CD14-positive monocyte (primary cell): ENCODE measurements at regions not wholly inside any gene's neighbourhood (a gene's known extent, or its start where the extent isn't known, plus 50 kb on each side); places are given as distances from the start of the nearest gene placed in this dataset.

ENCODE experiments used
- DNase-seq, 3 donors: peaks; one replicate each; pipeline ENCODE4 v3.0.0-alpha.2; 2011 to 2022
- H2AFZ ChIP-seq: 2 replicates; pipeline ENCODE4 v1.6.0; 2012; ENCODE audit warnings: mild to moderate bottlenecking, low read depth, low read length, inconsistent platforms; ENCODE audit not compliant: insufficient read depth, poor library complexity, severe bottlenecking
- H3K27ac ChIP-seq, 2 donors: 1 replicate in 1 of 2; 2 replicates in 1 of 2; pipeline ENCODE4 v1.5.1; 2012 to 2013; ENCODE audit warnings: low read length in 2 of 2, control low read depth in 1 of 2, inconsistent platforms in 1 of 2, low read depth in 1 of 2, mild to moderate bottlenecking in 1 of 2
- H3K27me3 ChIP-seq, 2 donors: one replicate each; pipeline versions ENCODE4 v1.6.0 to v1.6.1; 2011 to 2013; ENCODE audit warnings: low read length in 2 of 2; ENCODE audit not compliant: control insufficient read depth in 2 of 2, insufficient read depth in 2 of 2
- H3K36me3 ChIP-seq, 2 donors: replicated peaks in 1 of 2; 1 replicate in 1 of 2; 2 replicates in 1 of 2; pipeline versions ENCODE4 v1.5.1 to v1.6.1; 2012 to 2013; ENCODE audit warnings: low read length in 2 of 2, control low read depth in 1 of 2, inconsistent platforms in 1 of 2, mild to moderate bottlenecking in 1 of 2; ENCODE audit not compliant: insufficient read depth in 2 of 2, control insufficient read depth in 1 of 2
- H3K4me1 ChIP-seq, 2 donors: 1 replicate in 1 of 2; 2 replicates in 1 of 2; pipeline versions ENCODE4 v1.5.1 to v1.6.1; 2012 to 2013; ENCODE audit warnings: low read length in 2 of 2, control low read depth in 1 of 2, inconsistent platforms in 1 of 2, mild to moderate bottlenecking in 1 of 2, moderate library complexity in 1 of 2; ENCODE audit not compliant: insufficient read depth in 2 of 2, control insufficient read depth in 1 of 2
- H3K4me2 ChIP-seq: replicated peaks from 2 replicates; pipeline ENCODE3; 2012; ENCODE audit warnings: low read length, moderate library complexity, mild to moderate bottlenecking; ENCODE audit not compliant: poor library complexity, severe bottlenecking; ENCODE audit errors: extremely low read depth
- H3K4me3 ChIP-seq, 3 experiments: fragments of 200-600 bp in 1 of 3; sonication (generic) in 1 of 3; replicated peaks in 1 of 3; 1 replicate in 2 of 3; 2 replicates in 1 of 3; pipeline ENCODE4 v1.5.1; 2011 to 2013; ENCODE audit warnings: low read length in 3 of 3, mild to moderate bottlenecking in 3 of 3, control low read depth in 2 of 3, low read depth in 2 of 3, inconsistent platforms in 1 of 3, moderate library complexity in 1 of 3
- H3K79me2 ChIP-seq: 2 replicates; pipeline ENCODE4 v1.6.0; 2012; ENCODE audit warnings: mild to moderate bottlenecking, control low read depth, inconsistent platforms, low read length, moderate library complexity; ENCODE audit not compliant: insufficient read depth
- H3K9ac ChIP-seq: 2 replicates; pipeline ENCODE4 v1.6.0; 2017; ENCODE audit warnings: low read length, mild to moderate bottlenecking; ENCODE audit not compliant: insufficient read depth, poor library complexity, severe bottlenecking
- H3K9me3 ChIP-seq, 2 donors: replicated peaks in 1 of 2; 1 replicate in 1 of 2; 2 replicates in 1 of 2; pipeline versions ENCODE4 v1.5.1 to v1.6.1; 2012 to 2013; ENCODE audit warnings: low read length in 2 of 2, control low read depth in 1 of 2; ENCODE audit not compliant: control insufficient read depth in 1 of 2, insufficient read depth in 1 of 2
- H4K20me1 ChIP-seq: 2 replicates; pipeline ENCODE4 v1.6.0; 2012; ENCODE audit warnings: mild to moderate bottlenecking, low read length, control low read depth, moderate library complexity; ENCODE audit not compliant: insufficient read depth
- H3K27ac Mint-ChIP-seq, 7 donors: one replicate each; pipeline ENCODE4 v1.8.0; 2020; ENCODE audit warnings: mild to moderate bottlenecking in 7 of 7, mixed read lengths in 7 of 7, moderate library complexity in 6 of 7, inconsistent platforms in 2 of 7
- H3K27me3 Mint-ChIP-seq, 3 donors: one replicate each; pipeline ENCODE4 v1.8.0; 2021 to 2022; ENCODE audit warnings: low read depth in 3 of 3, mild to moderate bottlenecking in 3 of 3, mixed read lengths in 3 of 3, moderate library complexity in 3 of 3, inconsistent platforms in 1 of 3
- H3K36me3 Mint-ChIP-seq, 2 donors: one replicate each; pipeline ENCODE4 v1.8.0; 2020; ENCODE audit warnings: mixed read lengths in 2 of 2, inconsistent platforms in 1 of 2, mild to moderate bottlenecking in 1 of 2
- H3K4me1 Mint-ChIP-seq: one replicate; pipeline ENCODE4 v1.8.0; 2020; ENCODE audit warnings: mild to moderate bottlenecking, mixed read lengths
- H3K4me3 Mint-ChIP-seq, 2 donors: one replicate each; pipeline ENCODE4 v1.8.0; 2020; ENCODE audit warnings: mild to moderate bottlenecking in 2 of 2, mixed read lengths in 2 of 2, moderate library complexity in 1 of 2
- H3K9me3 Mint-ChIP-seq, 7 donors: one replicate each; pipeline ENCODE4 v1.8.0; 2020 to 2022; ENCODE audit warnings: mixed read lengths in 7 of 7, mild to moderate bottlenecking in 6 of 7, moderate library complexity in 6 of 7, inconsistent platforms in 2 of 7
- WGBS: methylation state at CpG from one replicate; pipeline ENCODE4 v1.1.5; 2013; ENCODE audit warnings: missing lambda C conversion rate; ENCODE audit not compliant: insufficient coverage; 5-methylcytosine and 5-hydroxymethylcytosine counted together
- intact Hi-C, 2 donors: fragments of 100-400 bp; cut with micrococcal nuclease; formaldehyde crosslinking; loops; one replicate each; pipeline versions ENCODE4 v1.15.0 to v1.15.1; 2023
- TF ChIP-seq, protein P1 (sequence below): fragments of 200-600 bp; IDR thresholded peaks from one replicate; pipeline ENCODE4 v1.8.0; 2022; ENCODE audit warnings: antibody characterized with exemption, mild to moderate bottlenecking

DNA sequence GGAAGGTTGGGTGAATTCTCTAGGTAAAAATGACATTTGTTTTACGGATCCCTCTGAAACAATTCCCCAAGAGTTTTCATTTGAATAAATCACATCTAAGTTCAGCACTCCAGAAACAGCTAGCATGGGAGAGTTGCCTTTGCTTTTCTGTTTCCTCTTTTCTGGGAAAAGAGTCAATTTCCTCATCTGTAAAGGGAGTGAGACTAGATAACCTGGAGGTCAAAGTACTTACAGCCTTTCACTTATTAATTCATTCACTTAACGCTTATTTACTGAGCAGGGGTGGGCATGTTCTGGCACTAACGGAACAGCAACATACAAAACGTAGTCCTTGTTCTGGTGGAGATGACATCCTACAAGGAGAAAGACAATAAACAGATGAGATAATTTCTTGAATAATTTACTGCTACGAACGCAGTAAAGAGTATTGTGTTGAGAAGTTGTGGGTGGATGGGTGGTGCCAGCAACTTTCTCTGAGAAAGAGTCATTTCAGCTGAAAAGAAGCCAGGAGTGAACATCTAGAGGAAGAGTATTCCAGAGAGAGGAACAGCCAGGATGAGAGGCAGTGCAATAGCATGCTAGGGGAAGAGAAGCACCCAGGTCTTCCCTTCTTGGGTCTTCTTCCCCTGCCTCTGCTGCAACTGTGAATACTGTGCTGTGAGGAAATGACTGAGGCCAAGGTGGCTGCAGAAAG is 335.6 kb downstream of the ZSWIM6 start:
- DNase-seq, result no peak
- H3K4me3 ChIP-seq, result no peak overlapping the region
- H3K9ac ChIP-seq, result no peak overlapping the region
- H3K4me1 ChIP-seq, result peaks cover 10 to 12% of the 10 kb centered on the region in 2 donors
- Mint-ChIP-seq H3K9me3 (no peaks in the 10 kb centered on the region), H3K27me3 (peaks cover 0 to 5% (median 0%) of the 10 kb centered on the region in 3 donors), H3K4me1 (peaks cover 14% of the 10 kb centered on the region), H3K4me3 (no peak overlapping the region), H3K27ac (no peak overlapping the region), H3K36me3 (no peaks in the 10 kb centered on the region)
- TF ChIP-seq, protein P1, sequence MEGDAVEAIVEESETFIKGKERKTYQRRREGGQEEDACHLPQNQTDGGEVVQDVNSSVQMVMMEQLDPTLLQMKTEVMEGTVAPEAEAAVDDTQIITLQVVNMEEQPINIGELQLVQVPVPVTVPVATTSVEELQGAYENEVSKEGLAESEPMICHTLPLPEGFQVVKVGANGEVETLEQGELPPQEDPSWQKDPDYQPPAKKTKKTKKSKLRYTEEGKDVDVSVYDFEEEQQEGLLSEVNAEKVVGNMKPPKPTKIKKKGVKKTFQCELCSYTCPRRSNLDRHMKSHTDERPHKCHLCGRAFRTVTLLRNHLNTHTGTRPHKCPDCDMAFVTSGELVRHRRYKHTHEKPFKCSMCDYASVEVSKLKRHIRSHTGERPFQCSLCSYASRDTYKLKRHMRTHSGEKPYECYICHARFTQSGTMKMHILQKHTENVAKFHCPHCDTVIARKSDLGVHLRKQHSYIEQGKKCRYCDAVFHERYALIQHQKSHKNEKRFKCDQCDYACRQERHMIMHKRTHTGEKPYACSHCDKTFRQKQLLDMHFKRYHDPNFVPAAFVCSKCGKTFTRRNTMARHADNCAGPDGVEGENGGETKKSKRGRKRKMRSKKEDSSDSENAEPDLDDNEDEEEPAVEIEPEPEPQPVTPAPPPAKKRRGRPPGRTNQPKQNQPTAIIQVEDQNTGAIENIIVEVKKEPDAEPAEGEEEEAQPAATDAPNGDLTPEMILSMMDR, result no peak
- no peaks in the 10 kb centered on the region for H3K27me3 ChIP-seq
- H3K4me2 ChIP-seq, result no peak overlapping the region
- no peak overlapping the region for H3K27ac ChIP-seq
- H3K9me3 ChIP-seq, result no peaks in the 10 kb centered on the region
- H2AFZ ChIP-seq, result no peak overlapping the region
- intact Hi-C loops, result loop anchor here in 1 of 2 donors (10.0 kb wide), 1 partner anchor 613 kb away; no protein-coding TSS in a partner anchor
- no peaks in the 10 kb centered on the region for H4K20me1 ChIP-seq
- no peaks in the 10 kb centered on the region for H3K36me3 ChIP-seq
- H3K79me2 ChIP-seq, result no peaks in the 10 kb centered on the region
- no CpG with 5 or more reads among the region's 6 CpGs for WGBS

- intact Hi-C loops, result loop anchor here in 1 of 2 donors (10.0 kb wide), 1 partner anchor 615 kb away; no protein-coding TSS in a partner anchor
- H3K27me3 Mint-ChIP-seq, result peaks cover 0 to 5% (median 0%) of the 10 kb centered on the region in 3 donors
- no peaks in the 10 kb centered on the region for H3K27me3 ChIP-seq
- DNase-seq, result no peak
- no peak overlapping the region for H2AFZ ChIP-seq
- H3K27ac ChIP-seq, result no peak overlapping the region
- WGBS, result 77% methylated on average over 1 of the region's 3 CpGs
- H3K4me3 ChIP-seq, result no peak overlapping the region
- H3K9me3 Mint-ChIP-seq, result no peaks in the 10 kb centered on the region
- peaks cover 15 to 19% of the 10 kb centered on the region in 2 donors for H3K4me1 ChIP-seq
- TF ChIP-seq, protein P1, result no peak
- no peak overlapping the region for H3K4me2 ChIP-seq
- H3K79me2 ChIP-seq, result no peaks in the 10 kb centered on the region
- H3K4me1 Mint-ChIP-seq, result peaks cover 21% of the 10 kb centered on the region
- H3K36me3 Mint-ChIP-seq, result no peaks in the 10 kb centered on the region
- no peak overlapping the region for H3K4me3 Mint-ChIP-seq
- H3K27ac Mint-ChIP-seq, result no peak overlapping the region
- H3K9me3 ChIP-seq, result no peaks in the 10 kb centered on the region
- H3K36me3 ChIP-seq, result no peaks in the 10 kb centered on the region
- H4K20me1 ChIP-seq, result no peaks in the 10 kb centered on the region
- H3K9ac ChIP-seq, result no peak overlapping the region
Observed at GRCh38 chr5:61669531-61669930, 337.5 kb downstream of the ZSWIM6 start.
